Activated CD4-positive, alpha-beta T cell treated with anti-CD3 and anti-CD28 coated beads, Interleukin-2, amount 50 U/mL, for 16 hours (primary cell): ENCODE measurements at regions not wholly inside any gene's neighbourhood (a gene's known extent, or its start where the extent isn't known, plus 50 kb on each side); places are given as distances from the start of the nearest gene placed in this dataset.
A peak's percentile ranks its signal among the peaks of the same experiment; 100 is the strongest.

Experiments
- DNase-seq: peaks from one replicate; pipeline ENCODE4 v3.0.0-alpha.2; 2020

DNA sequence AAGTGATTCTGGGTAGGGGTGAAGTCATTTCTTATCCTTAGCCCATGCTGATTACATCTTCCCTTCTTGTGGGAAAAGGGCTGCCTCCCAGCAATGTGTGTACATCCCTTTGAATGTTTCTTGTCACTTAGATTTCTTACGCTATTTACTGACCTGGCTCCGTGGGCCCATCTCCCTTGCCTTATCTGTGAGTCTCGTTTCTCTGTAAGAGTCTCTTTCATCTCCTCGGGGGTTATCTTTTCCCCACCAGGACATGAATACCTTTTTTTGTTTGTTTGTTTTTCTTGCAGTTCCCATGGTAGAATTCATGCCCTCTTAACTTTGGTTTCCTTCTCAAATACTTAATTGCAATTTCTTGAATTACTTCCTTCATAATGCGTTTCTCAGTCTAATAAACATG, 107.7 kb downstream of the BAMBI start:
- no peak for DNase-seq

DNA sequence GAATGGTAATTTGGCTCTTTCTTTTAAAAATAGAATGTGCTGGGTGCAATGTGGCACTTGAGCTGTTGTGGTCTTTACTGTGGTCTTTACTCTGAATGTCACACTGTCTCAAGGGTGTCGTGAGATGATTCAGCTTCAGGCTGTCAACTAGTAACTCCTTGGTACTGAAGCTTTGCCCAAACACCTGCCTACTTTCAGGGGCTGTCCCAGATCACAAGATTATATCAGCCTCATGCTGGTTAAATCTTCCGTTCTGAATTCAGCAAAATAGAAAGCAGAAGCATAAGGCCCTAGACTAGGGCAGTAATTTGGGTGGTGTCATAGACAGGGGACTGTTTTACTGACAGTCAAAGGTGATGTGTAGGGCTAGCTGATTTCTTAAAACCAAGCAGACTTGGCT, 110.9 kb downstream of the BAMBI start:
- DNase-seq, result peak; percentile 44

DNA sequence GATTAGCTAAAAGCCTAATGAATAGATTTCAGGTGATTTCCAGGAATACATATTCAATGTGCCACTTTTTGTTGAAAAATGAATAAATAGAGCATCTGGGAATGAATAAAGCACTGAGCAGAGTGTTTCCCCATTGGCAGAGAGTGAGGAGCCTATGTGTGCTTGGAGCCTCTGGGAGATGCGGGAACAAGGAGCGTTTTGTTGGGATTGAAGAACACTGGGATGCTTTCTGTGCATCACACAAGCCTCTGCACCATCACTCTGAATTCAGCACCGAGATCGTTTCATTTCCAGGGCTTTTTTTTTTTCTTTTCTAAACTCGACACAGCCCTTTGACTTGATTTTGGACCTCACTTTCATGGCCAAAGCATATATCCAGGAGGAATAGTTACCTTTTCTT, 111.4 kb downstream of the BAMBI start:
- no peak for DNase-seq

DNA sequence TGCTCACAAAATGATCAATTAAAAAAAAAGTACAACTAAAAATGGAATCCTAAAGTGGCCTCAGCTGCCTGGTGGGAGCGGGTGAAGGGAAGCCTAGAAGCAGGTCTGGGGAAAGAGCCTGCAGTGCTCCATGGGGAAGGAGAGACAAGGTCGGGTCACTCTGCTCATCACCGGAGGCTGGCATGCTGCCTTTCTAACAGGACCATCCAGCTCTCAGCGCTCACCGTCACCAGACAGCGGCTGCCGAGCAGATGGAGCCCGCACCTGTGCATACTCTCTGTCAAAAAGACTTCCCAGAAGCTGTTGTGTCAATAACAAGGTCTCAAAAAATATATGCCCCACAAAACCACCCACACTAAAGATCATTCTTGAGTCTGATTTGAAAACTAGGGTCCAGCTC, 112.8 kb downstream of the BAMBI start:
- no peak for DNase-seq

DNA sequence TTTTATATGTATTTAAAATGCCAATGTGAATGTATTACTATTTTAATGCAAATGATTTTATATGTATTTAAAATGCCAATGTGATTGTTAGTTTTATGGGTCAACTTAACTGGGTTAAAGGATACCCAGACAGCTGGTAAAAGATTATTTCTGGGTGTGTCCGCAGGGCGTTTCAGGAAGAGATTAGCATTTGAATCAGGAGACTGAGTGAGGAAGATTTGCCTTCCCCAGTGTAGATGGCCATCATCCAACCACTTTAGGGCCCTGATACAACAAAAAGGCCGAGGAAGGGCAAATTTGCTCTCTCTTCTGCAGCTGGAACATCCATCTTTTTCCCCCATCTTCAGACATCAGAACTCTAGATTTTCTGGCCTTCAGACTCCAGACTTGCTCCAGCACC, 116.2 kb downstream of the BAMBI start:
- no peak for DNase-seq

DNA sequence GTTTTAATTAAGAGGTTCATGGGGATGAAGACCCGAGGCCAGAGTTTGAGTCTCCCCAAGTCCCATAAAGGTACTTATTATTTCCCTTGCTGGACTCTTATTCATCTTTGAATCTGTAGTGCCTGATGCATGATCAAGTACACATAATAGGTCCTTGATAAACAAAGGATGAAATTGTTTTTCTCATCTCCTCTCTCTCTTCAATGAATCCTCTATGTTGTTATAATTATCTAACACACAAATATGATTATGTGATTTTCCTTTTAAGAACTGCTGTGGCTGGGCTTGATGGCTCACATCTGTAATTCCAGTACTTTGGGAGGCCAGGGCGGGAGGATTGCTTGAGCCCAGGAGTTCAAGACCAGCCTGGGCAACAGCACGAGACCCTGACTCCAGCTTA, 117.7 kb downstream of the BAMBI start:
- DNase-seq, result no peak

DNA sequence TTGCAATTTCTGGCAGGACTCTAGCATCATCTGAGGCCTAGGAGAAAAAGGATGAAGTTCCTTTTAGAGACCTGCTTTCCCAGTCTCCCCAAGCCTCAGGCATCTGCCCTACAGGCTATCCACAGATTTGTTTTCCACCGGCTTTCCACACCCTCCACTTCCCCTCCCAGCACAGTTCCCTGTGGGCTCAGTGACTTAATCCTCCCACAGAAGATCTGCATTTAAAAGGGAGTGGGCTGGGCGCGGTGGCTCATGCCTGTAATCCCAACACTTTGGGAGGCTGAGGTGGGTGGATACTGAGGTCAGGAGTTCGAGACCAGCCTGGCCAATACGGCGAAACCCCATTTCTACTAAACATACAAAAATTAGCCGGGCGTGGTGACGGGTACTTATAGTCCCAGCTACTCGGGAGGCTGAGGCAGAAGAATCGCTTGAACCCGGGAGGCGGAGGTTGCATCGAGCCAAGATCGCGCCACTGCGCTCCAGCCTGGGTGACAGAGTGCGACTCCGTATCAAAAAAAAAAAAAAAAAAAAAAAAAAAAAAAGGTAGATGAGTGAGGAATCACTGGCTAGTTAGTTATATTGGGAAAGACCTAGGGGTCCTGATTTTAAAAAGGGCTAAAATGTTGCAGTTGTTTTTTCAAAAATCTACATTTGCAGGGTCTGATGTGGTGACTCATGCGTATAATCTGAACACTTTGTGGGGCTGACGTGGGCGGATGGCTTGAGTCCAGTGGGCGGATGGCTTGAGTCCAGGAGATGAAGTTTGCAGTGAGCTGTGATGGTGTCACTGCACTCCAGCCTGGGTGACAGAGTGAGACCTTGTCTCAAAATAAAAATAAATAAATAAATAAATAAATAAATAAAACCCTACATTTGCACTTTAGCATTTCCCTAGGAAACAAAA, 119.5 kb downstream of the BAMBI start:
- no peak for DNase-seq

DNA sequence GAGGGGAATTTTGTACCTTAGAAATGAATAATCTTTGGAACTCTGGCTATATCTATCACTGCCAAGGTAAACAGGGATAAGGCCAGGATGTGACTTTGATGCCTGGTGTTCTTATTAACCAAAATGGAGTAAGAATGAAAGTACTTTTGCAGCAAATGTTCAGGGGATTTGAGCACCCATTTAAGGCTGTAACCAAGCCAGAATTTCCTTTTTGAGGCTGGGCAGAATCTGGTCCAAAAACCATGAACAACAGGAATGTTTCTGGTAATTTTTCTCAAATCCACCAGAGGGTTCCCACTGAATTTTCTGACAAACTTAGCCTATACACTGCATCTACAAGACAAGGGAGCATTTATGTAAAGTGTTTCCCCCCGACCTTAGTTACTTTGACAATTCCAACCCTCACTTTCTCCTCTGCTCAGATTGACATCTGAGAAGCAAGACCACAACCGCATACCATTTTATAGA, 120.6 kb downstream of the BAMBI start:
- DNase-seq, result no peak

DNA sequence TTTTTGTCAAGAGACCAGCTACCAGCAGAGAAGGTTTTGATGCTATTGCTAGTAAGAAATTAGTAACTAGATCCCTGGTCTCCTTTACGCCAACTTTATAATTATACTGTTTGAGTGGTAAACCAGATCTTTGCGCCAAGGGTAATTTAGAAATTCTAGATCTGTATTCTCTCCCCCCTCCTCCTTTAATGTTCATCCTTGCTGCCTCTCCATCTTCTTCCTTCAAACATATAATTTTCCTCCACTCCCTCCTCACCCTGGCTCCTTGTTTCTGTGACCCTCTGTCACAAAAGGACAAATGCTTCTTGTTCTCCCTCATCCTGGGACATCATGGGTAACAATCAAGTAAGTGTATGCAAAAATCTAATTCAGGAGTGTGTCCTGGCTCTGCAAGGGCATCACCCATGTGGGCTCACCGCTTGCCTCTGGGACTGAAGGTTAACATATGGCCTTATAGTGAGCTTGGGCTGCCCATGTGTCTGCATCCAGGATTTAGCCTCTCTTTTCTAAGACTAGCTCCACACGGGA, 121.2 kb downstream of the BAMBI start:
- no peak for DNase-seq

DNA sequence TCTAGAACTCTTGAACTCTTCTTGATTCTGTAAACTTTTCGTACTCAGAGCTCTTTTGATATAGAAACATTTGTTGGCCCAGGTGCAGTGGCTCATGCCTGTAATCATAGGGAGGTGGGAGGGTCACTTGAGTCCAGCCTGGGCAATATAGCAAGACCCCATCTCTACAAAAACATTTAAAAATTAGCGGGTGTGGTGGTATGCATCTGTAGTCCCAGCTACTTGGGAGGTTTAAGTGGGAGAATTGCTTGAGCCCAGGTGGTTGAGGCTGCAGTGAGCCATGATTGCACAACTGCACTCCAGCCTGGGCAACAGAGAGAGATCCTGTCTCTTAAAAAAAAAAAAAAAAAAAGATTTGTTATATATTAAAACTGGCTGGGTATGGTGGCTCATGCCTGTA, 121.6 kb downstream of the BAMBI start:
- no peak for DNase-seq

DNA sequence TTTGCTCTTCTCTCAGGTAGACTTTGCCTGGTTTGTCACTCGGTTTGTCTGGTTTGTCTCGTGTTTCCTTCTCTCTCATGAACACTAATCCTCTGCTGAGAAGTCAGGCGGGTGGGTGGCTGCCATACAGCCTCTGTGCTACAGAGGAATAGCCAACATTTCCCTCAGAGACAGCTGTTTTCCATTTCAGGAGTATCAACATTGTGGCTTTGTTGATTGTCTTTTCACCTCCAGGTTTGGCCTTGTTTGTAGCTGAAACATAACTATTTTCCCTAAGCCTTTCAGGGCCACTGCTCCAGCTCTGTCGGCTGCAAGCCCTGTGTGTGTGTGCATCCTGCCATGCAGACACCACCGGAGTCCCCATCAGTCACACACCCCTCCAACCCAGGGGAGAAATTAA, 122.8 kb downstream of the BAMBI start:
- DNase-seq, result no peak

DNA sequence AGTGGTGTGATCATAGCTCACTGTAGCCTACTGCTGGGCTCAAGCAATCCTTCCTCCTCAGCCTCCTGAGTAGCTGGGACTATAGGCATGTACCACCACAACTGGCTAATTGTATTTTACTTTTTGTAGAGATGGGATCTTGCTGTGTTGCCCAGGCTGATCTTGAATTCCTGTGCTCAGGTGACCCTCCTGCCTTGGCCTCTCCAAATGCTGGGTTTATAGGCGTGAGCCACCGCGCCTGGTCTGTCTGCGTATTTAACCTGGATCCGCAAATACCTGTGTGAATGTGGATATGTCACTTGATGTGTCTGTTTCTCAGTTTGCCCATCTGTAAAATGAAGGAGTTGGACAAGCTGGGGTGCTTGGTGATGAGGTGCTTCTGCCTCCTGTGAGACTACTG, 123.9 kb downstream of the BAMBI start:
- no peak for DNase-seq

DNA sequence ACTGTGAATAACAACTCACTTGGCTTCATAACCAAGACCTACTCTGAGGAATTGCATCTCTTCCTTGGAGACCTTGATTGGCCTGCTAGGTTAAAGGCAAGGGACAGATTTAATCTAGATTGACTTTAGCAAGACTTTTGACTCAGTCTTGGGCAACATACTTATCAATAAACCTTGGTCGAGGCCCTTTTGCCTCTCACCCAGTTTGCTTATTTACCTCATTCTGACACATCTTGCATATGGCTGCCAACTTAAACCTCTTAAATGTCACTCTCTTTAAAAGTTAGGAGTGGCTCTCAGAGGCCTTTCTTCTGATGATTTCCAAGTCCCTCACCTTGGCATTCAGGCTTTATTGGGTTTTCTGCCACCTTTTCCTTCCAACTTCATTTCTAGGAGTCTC, 124.5 kb downstream of the BAMBI start:
- no peak for DNase-seq

DNA sequence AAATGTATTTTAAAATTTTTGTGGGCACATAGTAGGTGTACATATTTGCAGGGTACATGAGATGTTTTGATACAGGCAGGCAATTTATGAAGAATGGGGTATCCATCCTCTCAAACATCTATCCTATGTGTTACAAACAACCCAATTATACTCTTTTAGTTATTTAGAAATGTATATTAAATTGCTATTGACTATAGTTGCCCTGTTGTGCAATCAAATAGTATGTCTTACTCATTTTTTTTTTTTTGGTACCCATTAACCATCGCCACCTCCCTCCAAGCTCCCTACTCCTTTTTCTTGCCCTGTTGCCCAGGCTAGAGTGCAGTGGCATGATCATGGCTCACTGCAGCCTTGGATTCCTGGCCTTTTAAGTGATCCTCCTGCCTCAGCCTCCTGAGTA, 128.1 kb downstream of the BAMBI start:
- DNase-seq, result no peak

DNA sequence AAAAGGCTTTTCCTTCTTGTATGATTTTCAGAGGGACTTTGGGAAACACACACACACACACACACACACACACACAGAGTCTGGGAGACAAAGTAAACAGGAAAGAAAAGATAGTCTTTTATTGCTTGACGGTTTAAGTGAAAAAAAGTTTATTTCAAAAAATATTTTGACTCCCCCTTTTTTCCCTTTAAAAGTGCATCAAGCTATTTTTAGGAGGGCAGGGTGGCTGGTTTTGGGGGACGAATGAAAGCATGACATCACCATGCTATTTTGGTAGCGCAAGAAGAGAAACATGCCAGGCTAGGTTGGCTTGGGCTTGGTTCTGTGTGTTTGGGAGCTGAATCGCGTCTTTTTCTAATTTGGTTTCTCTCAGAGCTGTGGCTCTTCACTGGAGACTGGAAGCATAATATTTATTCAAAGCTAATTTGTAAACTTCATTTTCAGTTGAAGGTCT, 129.2 kb downstream of the BAMBI start:
- DNase-seq, result no peak

DNA sequence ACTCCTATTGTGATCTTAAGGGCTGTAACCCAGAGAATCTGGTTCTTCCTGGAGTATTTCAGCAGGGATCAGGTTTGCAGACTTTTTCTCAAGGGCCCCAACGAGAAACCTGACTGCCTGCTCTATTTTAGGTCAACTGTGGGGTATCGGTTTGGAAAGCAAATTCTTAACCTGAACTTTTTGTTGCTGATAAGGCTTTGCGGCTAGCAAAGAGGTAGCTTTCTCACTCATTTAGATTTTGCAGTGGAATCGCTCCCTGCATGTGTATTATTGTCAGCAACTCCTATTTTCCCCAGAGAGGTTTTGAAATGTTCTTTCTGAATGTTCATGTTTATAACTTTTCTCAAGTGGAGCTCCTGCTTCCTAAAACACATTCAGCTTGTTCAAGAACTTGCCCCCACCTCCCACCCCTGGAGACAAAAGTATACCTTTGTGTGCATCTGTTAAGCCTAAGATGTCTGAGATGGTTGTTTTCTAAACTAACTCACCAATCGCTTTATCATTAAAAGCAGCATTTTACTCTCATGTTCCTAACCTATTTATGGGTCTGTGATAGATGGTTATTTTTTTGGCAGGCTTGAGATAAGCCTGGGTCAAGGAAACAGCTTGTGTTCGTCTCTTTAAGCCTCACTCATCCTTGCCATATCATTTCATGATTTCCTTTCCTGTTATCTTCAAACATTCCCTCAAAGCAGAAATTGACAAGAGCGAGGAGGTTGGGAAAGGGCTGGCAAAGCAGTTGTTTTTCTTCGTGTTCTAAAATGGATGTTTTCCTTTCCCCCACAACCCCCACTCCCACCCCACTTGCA, 129.8 kb downstream of the BAMBI start:
- no peak for DNase-seq

DNA sequence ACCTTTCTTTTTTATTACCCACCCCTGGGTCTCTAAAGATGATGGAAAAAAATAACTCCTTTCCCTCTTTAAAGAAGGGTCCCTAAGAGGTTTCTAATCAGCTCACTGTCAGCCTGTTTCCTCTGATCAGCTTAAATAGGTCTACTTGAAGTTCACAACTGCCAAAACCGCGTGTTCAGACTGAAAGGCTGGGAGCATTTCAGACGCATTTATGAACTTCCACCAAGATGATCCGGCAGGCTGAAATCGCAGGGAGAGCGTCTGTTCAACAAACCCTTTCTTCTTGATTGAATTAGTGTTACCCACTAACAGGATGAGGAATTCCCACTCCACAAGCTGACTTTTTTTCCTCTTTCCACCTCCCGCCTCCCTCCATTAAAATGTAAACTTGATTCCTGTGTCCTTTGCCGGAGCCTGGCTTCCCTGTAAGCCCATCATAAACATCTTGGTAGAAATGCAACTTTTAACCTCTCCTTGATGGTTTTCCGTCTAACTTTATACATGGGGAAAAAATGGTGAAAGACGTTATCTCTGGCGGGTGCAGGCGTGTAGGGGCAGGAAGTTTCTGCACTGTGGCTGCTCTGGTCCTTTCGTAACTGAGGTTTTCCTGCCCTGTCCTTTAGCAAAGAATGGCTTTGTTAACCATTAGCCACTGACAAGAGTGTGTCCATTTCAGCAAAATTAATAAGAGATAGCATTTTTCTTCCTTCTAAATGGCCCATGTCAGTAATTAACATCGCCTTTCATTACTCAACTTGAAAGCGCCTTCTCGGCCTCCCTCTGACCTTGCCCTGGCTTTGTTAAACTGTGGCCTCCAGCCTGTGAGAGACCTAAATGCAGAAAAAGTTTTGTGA, 130.7 kb downstream of the BAMBI start:
- DNase-seq, result no peak

DNA sequence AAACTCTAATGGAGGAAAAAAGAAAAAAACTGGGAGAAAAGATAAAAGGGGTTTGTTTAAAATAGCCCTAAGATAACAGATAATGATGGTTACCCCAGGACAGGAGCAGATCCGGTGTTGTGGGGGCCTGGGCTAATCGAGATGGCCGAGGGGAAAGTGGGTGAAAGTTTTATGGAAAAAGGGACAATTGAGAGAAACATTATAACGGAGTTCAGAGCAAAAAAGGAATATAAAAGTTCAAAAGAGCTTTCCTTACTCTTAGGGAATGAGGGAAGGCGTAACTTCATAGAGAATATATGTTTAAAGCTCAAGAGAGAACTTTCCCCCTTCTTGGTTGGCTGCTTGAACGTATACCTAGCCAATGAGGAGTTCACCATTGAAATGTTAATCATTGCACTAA, 131.4 kb downstream of the BAMBI start:
- DNase-seq, result no peak

DNA sequence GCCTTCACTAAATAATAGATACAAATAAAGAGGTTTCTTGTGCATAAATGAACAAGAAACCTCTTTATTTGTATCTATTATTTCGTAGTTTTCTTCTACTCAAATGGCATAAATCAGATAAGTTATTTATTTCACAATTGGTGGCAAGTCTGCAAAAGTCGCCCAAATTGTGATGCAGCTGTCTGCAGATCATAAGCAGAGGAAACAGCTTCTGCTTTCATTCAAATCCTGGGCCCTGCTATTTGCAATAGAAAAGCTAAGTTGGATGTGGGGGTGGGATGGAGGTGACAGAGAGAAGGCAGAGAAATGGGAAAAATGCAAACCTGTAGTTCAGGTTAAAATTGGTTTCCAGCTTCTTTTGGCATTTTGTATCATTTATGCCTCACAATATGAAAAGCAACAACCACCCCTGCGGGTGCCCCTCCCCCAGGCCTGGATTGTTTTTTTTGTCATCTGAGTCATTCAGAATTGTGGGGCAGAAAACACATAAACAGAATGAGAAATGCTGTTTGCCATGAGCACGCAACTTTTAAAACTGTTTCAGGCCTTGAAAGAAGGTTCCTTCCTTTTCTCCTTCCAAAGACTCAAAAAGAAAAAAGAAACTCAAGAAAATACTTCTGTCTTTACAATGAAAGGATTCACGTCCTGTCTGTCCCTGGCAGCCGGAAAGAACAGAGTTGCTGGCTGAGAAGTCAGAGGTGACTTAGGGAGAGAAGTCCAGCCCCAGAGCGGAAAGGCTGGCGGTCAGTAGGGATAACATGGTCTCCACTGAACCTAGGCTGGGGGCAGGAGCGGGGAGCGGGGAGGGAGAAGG, 132.9 kb downstream of the BAMBI start:
- no peak for DNase-seq

DNA sequence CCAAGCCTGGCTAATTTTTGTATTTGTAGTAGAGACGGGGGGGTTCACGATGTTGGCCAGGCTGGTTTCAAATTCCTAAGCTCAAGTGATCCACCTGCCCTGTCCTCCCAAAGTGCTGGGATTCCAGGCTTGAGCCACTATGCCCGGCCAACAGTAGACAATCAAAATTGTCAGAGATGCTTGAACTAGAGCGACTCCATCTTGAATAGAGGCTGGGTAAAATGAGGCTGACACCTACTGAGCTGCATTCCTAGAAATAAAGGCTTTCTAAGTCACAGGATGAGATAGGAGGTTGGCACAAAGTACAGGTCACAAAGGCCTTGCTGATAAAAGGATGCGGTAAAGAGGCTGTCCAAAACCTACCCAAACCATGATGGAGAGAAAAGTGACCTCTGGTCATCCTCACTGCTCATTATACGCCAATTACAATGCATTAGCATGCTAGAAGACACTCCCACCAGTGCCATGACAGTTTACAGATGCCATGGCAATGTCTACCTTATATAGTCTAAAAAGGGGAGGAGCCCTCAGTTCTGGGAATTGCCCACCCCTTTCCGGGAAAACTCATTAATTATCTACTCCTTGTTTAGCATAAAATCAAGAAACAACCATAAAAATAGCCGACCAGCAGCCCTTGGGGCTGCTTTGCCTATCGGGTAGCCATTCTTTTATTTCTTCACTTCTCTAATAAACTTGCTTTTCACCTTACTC, 134.5 kb downstream of the BAMBI start:
- no peak for DNase-seq
